H9 (cell line): ENCODE measurements at regions not wholly inside any gene's neighbourhood (a gene's known extent, or its start where the extent isn't known, plus 50 kb on each side); places are given as distances from the start of the nearest gene placed in this dataset.

Experiments used
- DNase-seq: peaks from one replicate; pipeline ENCODE4 v3.0.0-alpha.2; 2017
- H2AFZ ChIP-seq: one replicate; pipeline ENCODE4 v1.6.1; 2013; ENCODE audit warnings: mild to moderate bottlenecking, low read length, control low read depth, moderate library complexity
- H2AK5ac ChIP-seq: 2 replicates; pipeline ENCODE4 v1.6.1; 2013; ENCODE audit warnings: low read length, control low read depth, mixed read lengths; ENCODE audit not compliant: insufficient read length
- H2BK120ac ChIP-seq: one replicate; pipeline ENCODE4 v1.6.1; 2013; ENCODE audit warnings: low read depth, mild to moderate bottlenecking, low read length, control low read depth, inconsistent platforms; ENCODE audit not compliant: poor library complexity, severe bottlenecking
- H2BK12ac ChIP-seq: 2 replicates; pipeline ENCODE4 v1.6.1; 2013; ENCODE audit warnings: low read length, control low read depth, mixed read lengths, low read depth; ENCODE audit not compliant: insufficient read length
- H2BK15ac ChIP-seq: 2 replicates; pipeline ENCODE4 v1.6.1; 2013; ENCODE audit warnings: low read depth, low read length, control low read depth
- H2BK20ac ChIP-seq: one replicate; pipeline ENCODE4 v1.6.1; 2013; ENCODE audit warnings: low read depth, mild to moderate bottlenecking, low read length, control low read depth, inconsistent platforms; ENCODE audit not compliant: poor library complexity, severe bottlenecking
- H2BK5ac ChIP-seq: 2 replicates; pipeline ENCODE4 v1.6.1; 2013; ENCODE audit warnings: low read length, control low read depth, mixed read lengths; ENCODE audit not compliant: insufficient read length
- H3K14ac ChIP-seq: 2 replicates; pipeline ENCODE4 v1.6.1; 2013; ENCODE audit warnings: low read length, control low read depth; ENCODE audit not compliant: insufficient read depth
- H3K18ac ChIP-seq: 2 replicates; pipeline ENCODE4 v1.6.1; 2013; ENCODE audit warnings: low read depth, mild to moderate bottlenecking, mixed read lengths, low read length, control low read depth; ENCODE audit not compliant: insufficient read length
- H3K23ac ChIP-seq: 2 replicates; pipeline ENCODE4 v1.6.1; 2013; ENCODE audit warnings: low read length, control low read depth, mixed read lengths, low read depth; ENCODE audit not compliant: insufficient read length
- H3K23me2 ChIP-seq: 2 replicates; pipeline ENCODE4 v1.6.1; 2013; ENCODE audit warnings: low read depth, mild to moderate bottlenecking, mixed read lengths, low read length, control low read depth; ENCODE audit not compliant: insufficient read length, poor library complexity, severe bottlenecking
- H3K27ac ChIP-seq: 2 replicates; pipeline ENCODE4 v1.5.1; 2013; ENCODE audit warnings: low read length, control low read depth, mixed read lengths, low read depth; ENCODE audit not compliant: insufficient read length
- H3K27me3 ChIP-seq: 2 replicates; pipeline ENCODE4 v1.6.1; 2013; ENCODE audit warnings: low read length, control low read depth, inconsistent platforms; ENCODE audit not compliant: insufficient read depth
- H3K4ac ChIP-seq: 2 replicates; pipeline ENCODE4 v1.6.1; 2013; ENCODE audit warnings: low read depth, mild to moderate bottlenecking, control low read depth, inconsistent platforms, low read length, moderate library complexity
- H3K4me1 ChIP-seq: 2 replicates; pipeline ENCODE4 v1.6.1; 2013; ENCODE audit warnings: low read length, control low read depth, inconsistent platforms; ENCODE audit not compliant: insufficient read depth
- H3K4me2 ChIP-seq: 2 replicates; pipeline ENCODE4 v1.6.1; 2013; ENCODE audit warnings: low read length, control low read depth, mixed read lengths; ENCODE audit not compliant: insufficient read length, insufficient read depth
- H3K56ac ChIP-seq: 2 replicates; pipeline ENCODE4 v1.6.1; 2013; ENCODE audit warnings: low read depth, mild to moderate bottlenecking, mixed read lengths, low read length, control low read depth; ENCODE audit not compliant: insufficient read length
- H3K79me1 ChIP-seq: 2 replicates; pipeline ENCODE4 v1.6.1; 2013; ENCODE audit warnings: low read depth, mild to moderate bottlenecking, moderate library complexity, low read length, control low read depth, inconsistent platforms; ENCODE audit not compliant: insufficient read depth, poor library complexity, severe bottlenecking
- H3K79me2 ChIP-seq: 2 replicates; pipeline ENCODE4 v1.6.1; 2013; ENCODE audit warnings: low read length, control low read depth, inconsistent platforms; ENCODE audit not compliant: insufficient read depth
- H3K9ac ChIP-seq: 2 replicates; pipeline ENCODE4 v1.6.1; 2013; ENCODE audit warnings: low read length, control low read depth, mixed read lengths; ENCODE audit not compliant: insufficient read length; ENCODE audit errors: extremely low read depth
- H3K9me3 ChIP-seq: one replicate; pipeline ENCODE4 v1.6.1; 2013; ENCODE audit warnings: low read depth, low read length, inconsistent platforms; ENCODE audit not compliant: control insufficient read depth
- H3T11ph ChIP-seq: one replicate; pipeline ENCODE4 v1.6.1; 2013; ENCODE audit warnings: mild to moderate bottlenecking, low read length, control low read depth, inconsistent platforms
- H4K20me1 ChIP-seq: one replicate; pipeline ENCODE4 v1.6.1; 2013; ENCODE audit not compliant: control insufficient read depth, insufficient read length, insufficient read depth
- H4K5ac ChIP-seq: 2 replicates; pipeline ENCODE4 v1.6.1; 2013; ENCODE audit warnings: low read depth, mild to moderate bottlenecking, mixed read lengths, low read length, control low read depth; ENCODE audit not compliant: insufficient read length
- H4K8ac ChIP-seq: replicated peaks from 2 replicates; pipeline ENCODE4 v1.6.1; 2013; ENCODE audit warnings: low read length, control low read depth, mixed read lengths, low read depth; ENCODE audit not compliant: insufficient read length
- H4K91ac ChIP-seq: 2 replicates; pipeline ENCODE4 v1.6.1; 2013; ENCODE audit warnings: low read depth, mild to moderate bottlenecking, moderate library complexity, mixed read lengths, low read length, control low read depth; ENCODE audit not compliant: insufficient read length
- H3K27ac Mint-ChIP-seq, 3 experiments: 2 replicates in 2 of 3; 3 replicates in 1 of 3; pipeline ENCODE4 v1.8.0; 2020 to 2021; ENCODE audit warnings: mixed read lengths in 3 of 3, mild to moderate bottlenecking in 1 of 3, moderate library complexity in 1 of 3
- H3K27me3 Mint-ChIP-seq: 2 replicates; pipeline ENCODE4 v1.8.0; 2021; ENCODE audit warnings: low read depth, mild to moderate bottlenecking, moderate library complexity, mixed read lengths
- H3K36me3 Mint-ChIP-seq, 3 experiments: 2 replicates in 2 of 3; 3 replicates in 1 of 3; pipeline ENCODE4 v1.8.0; 2020 to 2021; ENCODE audit warnings: low read depth in 3 of 3, mixed read lengths in 3 of 3; ENCODE audit not compliant: insufficient read depth in 1 of 3
- H3K4me1 Mint-ChIP-seq, 2 experiments: 2 replicates each; pipeline ENCODE4 v1.8.0; 2020; ENCODE audit warnings: mixed read lengths in 2 of 2
- H3K4me3 Mint-ChIP-seq, 2 experiments: 2 replicates in 1 of 2; 3 replicates in 1 of 2; pipeline ENCODE4 v1.8.0; 2020 to 2021; ENCODE audit warnings: mild to moderate bottlenecking in 2 of 2, mixed read lengths in 2 of 2, moderate library complexity in 1 of 2
- H3K9me3 Mint-ChIP-seq, 2 experiments: 2 replicates in 1 of 2; 3 replicates in 1 of 2; pipeline ENCODE4 v1.8.0; 2020; ENCODE audit warnings: mild to moderate bottlenecking in 2 of 2, mixed read lengths in 2 of 2, moderate library complexity in 1 of 2
- WGBS: extraction: QIAGEN DNeasy Blood & Tissue Kit; methylation state at CpG from one replicate; pipeline ENCODE4 v1.1.7; 2013; ENCODE audit warnings: missing lambda C conversion rate, low lambda C conversion rate, mixed read lengths; ENCODE audit not compliant: insufficient read length; ENCODE audit errors: extremely low coverage; 5-methylcytosine and 5-hydroxymethylcytosine counted together
- TF ChIP-seq, protein P1 (sequence below): fragments of 200-600 bp; sonication (generic); conservative IDR thresholded peaks from 3 replicates; pipeline ENCODE4 v1.8.0; 2021; ENCODE audit warnings: antibody characterized with exemption, mild to moderate bottlenecking

DNA sequence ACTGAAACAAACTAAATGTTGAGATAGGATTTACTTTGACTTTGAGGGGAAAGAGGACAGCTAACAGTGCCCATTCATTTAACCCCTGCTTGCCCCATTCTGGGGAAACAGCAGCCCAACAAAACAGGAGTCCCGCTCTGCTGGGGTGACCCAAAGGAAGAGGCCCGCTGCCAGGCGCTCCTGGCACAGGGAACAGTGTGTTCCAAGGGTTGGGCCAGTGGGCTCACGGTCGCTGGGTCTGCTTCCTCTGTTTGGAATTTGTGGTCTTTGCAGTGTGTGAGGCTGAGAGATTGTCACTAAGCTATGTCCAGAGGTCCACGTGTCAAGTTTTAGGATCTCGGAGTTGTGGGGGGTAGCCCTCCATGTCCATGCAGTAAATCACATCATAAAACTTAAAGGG lies 250.4 kb upstream of the C2CD4B start:
- no CpG with 5 or more reads among the region's 7 CpGs for WGBS
- no peak overlapping the region for H2AK5ac ChIP-seq

More for the DNA sequence above, 250.4 kb upstream of the C2CD4B start:
- Histone ChIP-seq H2BK120ac (no peak overlapping the region), H3K9me3 (no peaks in the 10 kb centered on the region), H3K4me2 (no peak overlapping the region), H3K4ac (no peak overlapping the region), H4K8ac (no peak overlapping the region), H3K23ac (no peak overlapping the region), H3K79me1 (no peaks in the 10 kb centered on the region), H3K23me2 (no peaks in the 10 kb centered on the region), H3K27ac (no peak overlapping the region), H2BK15ac (no peak overlapping the region), H4K5ac (no peak overlapping the region), H2BK12ac (no peak overlapping the region), H3K9ac (no peak overlapping the region), H2BK5ac (no peak overlapping the region), H3K56ac (no peak overlapping the region), H3K4me1 (peaks cover 12% of the 10 kb centered on the region; the same call in 1 of the 2 replicates), H3K18ac (no peak overlapping the region), H2AFZ (no peak overlapping the region), H3K79me2 (no peaks in the 10 kb centered on the region), H3T11ph (no peak overlapping the region), H4K20me1 (no peaks in the 10 kb centered on the region), H2BK20ac (no peak overlapping the region), H4K91ac (no peak overlapping the region), H3K14ac (no peak overlapping the region; the same call in 1 of the 2 replicates), H3K27me3 (no peaks in the 10 kb centered on the region)
- Mint-ChIP-seq H3K9me3 (no peaks in the 10 kb centered on the region), H3K27ac (0 out of 7 replicates have a peak overlapping the region, but pooled peaks of 1 of the 3 experiments have one; percentile 4), H3K4me3 (no peak overlapping the region), H3K27me3 (no peaks in the 10 kb centered on the region), H3K36me3 (no peaks in the 10 kb centered on the region), H3K4me1 (peaks cover 41 to 43% of the 10 kb centered on the region in 2 experiments)
- TF ChIP-seq, protein P1, sequence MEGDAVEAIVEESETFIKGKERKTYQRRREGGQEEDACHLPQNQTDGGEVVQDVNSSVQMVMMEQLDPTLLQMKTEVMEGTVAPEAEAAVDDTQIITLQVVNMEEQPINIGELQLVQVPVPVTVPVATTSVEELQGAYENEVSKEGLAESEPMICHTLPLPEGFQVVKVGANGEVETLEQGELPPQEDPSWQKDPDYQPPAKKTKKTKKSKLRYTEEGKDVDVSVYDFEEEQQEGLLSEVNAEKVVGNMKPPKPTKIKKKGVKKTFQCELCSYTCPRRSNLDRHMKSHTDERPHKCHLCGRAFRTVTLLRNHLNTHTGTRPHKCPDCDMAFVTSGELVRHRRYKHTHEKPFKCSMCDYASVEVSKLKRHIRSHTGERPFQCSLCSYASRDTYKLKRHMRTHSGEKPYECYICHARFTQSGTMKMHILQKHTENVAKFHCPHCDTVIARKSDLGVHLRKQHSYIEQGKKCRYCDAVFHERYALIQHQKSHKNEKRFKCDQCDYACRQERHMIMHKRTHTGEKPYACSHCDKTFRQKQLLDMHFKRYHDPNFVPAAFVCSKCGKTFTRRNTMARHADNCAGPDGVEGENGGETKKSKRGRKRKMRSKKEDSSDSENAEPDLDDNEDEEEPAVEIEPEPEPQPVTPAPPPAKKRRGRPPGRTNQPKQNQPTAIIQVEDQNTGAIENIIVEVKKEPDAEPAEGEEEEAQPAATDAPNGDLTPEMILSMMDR: no peak
- DNase-seq: no peak
